ENCODE measurements at regions not wholly inside any gene's neighbourhood (a gene's known extent, or its start where the extent isn't known, plus 50 kb on each side); places are given as distances from the start of the nearest gene placed in this dataset.

GRCh38 chr13:67696775-67697174 is 466.6 kb upstream of the PCDH9 start:
- no peak for DNase-seq (ENCODE audit: low spot score)

DNA sequence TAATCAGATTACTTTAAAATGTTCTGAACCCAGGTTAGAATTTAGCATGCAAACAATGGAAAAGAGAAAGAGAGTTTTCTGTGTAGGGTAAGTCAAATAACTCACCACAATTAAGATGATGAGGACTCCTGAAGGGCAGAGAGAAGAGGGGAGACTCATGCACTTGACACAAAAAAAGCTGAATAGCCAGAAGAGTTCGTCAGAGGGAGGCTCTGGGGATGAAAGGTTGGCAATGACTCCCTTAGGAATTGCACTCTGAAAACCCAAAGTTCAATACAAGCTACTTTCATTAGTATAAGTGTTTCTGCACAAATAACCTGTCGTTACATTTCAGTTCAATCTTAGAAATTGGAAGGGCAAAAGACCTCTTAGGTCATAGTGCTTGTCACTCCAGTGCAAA is 434.4 kb upstream of the PCDH9 start:
- no peak for DNase-seq (ENCODE audit: low spot score)

- DNase-seq (ENCODE audit: low spot score), result no peak
Observed at GRCh38 chr13:67662997-67663396, 432.9 kb upstream of the PCDH9 start.

- DNase-seq (ENCODE audit: low spot score), result no peak
Observed at GRCh38 chr13:67652887-67653286, 422.8 kb upstream of the PCDH9 start.

DNA sequence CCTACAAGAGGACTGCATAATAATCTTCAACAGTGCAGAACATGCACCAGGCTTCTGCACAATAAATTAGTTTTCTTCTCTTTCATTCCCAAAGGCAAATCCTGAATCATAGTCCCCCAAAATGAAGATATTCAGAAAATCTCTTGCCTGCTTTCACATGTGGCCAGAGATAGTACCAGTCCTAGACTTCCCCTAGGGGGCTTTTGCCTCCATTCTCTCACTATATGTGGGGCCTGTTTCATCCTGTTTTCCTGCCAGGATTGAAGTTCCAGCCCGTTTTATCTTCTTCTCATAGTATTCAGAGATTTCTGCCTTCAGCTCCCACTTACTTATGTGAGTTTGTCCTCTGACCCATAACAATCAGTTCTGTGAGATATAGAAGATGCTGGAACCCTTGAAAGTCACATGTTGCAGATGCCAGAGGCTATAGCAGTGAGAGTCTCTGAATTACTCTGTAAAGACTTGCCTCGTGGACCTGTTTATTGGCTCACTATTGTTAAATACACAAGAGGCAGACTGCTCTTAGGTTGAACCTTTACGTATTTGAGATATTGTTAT is 421.9 kb upstream of the PCDH9 start:
- no peak for DNase-seq (ENCODE audit: low spot score)

DNA sequence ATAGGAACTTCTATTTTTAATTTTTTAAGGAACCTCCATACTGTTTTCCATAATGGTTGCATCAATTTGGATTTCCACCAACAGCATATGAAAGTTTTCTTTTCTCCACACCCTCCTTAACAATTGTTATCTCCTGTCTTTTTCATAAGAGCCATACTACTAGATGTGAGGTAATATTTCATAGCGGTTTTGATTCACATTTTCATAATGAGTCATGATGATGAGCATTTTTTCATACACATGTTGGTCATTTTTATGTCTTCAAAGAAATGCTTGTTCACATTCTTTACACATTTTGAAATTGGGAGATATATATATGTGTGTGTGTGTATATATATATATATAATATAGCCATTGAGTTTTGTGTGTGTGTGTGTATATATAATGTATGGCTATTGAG is 420.3 kb upstream of the PCDH9 start:
- no peak for DNase-seq (ENCODE audit: low spot score)

DNA sequence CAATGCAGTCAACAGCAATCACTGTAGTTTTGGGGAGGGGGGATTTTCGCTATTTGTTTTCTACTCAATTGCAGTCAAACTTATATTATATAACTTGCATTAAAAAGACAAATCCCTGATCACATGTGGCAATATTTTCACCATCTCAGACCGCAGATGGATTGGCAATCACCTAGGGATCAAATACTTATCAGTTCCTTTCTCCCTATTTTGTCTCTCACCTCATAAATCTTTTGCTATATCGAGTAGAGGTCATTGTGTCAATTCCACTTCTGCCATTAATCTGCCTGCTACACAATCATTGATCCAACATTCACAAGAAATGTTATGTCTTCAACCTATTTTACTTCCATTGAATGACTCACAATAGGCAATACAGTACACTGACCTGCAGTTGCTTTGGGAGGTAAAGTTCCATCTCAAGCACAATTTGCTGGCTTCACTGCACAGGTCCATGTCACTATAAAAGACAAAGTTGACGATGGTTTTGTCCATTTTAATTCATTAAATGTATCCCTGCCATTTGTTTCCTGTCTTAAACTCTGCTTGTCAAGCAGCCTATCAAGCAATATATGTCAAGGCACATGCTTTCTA is 415.8 kb upstream of the PCDH9 start:
- no peak for DNase-seq (ENCODE audit: low spot score)

DNA sequence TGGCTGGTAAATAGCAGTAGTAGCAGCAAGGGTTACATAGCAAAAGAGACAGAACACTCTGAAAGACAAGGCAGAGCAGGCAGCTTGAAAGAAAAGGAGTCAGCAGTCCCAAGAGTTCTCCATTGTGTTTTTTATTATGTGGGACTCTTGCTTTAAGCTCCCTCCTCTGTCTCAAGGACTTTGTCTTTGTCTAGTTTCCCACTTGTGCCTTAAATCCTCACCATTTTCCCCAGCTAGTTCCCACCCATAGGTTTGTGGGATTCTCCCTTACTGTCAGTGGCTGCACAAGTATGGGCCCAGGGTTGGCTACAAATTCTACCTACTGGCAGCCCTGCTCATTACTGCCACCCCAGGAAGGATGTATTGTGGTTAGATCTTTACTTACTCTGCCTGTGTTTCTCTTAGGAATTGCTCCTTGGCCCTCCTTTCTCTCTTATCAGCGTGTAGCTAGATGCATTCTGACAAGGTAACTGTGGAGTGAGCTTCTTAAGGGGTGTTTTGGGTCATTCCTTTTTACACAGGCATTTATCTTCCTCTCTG is 413.4 kb upstream of the PCDH9 start:
- no peak for DNase-seq (ENCODE audit: low spot score)

DNA sequence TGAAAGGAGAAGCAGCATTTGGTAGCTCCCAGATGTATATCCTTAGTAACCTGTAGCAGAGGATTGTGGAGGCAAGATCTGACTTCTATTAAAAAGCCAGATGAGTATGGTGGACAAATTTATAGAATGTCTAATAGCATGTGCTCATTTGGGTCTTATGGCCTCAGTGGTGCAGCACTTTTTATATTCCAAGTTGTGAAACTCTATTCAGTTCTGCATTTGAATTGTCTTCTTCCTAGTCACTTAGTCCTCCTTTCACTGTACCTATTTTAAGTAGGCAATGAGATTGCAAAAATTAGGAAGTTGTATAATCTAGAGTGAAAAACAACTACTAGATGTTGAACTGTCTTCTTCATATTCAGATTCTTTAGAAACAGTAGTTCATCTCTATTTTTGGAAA is 412.5 kb upstream of the PCDH9 start:
- DNase-seq (ENCODE audit: low spot score), result no peak

DNA sequence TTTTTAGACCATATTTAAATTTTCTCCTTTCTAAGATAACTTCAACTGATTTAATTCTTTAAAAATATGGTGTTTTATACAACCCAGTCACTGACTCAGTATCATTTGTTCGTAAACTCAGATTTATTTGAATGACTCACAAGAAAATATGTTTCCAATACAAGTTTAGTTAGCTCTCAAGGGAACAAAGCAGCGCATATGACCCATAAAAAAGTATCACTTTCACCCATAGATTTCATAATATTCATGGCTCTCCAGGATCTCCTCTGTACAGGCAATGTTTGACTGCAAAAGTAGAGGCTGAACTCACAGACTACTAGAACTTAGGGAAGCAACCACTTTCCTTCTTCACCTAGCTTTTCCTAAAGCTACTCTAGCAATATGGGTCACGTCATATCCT is 405.6 kb upstream of the PCDH9 start:
- DNase-seq (ENCODE audit: low spot score), result no peak

GRCh38 chr13:67632590-67632989 is 402.5 kb upstream of the PCDH9 start:
- no peak for DNase-seq (ENCODE audit: low spot score)

DNA sequence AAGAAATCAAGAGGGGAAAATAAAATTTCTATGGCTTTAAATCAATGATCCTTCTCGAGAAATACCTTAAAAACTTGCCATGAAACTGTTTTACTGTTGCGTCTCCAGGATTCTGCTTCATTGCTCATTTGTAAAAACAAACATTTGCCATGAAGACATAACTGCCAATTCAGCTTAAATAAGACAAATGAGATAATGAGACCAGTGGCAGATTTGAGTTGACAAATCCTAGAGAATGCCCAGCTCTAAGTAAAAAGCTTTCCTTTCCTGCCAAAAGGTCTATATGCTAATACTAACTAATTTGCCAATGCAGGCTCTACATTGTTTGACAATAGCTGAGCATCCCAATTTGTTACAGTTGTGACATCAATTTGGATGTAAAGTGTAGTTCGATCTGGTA is 400.5 kb upstream of the PCDH9 start:
- DNase-seq (ENCODE audit: low spot score), result no peak

- no peak for DNase-seq (ENCODE audit: low spot score)
Observed at GRCh38 chr13:67623630-67624029, 393.5 kb upstream of the PCDH9 start.

DNA sequence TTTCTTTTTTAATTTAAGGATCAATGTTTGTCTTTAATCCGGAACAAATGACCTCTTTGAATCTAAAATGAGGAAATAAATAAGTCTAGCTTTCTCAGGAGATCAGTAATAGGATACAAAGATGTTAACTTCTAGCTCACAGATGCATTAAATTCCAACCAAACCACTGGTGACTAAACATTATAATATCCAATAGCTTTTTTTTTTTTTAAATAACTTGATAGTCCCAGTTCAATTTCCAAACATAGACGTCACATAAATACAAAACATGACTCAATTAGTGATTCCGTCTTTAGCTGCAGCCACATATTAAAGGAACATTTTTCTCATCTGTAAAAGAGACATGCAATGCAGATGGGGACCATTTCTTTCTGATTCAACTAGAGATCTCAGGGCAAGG is 390.5 kb upstream of the PCDH9 start:
- no peak for DNase-seq (ENCODE audit: low spot score)

DNA sequence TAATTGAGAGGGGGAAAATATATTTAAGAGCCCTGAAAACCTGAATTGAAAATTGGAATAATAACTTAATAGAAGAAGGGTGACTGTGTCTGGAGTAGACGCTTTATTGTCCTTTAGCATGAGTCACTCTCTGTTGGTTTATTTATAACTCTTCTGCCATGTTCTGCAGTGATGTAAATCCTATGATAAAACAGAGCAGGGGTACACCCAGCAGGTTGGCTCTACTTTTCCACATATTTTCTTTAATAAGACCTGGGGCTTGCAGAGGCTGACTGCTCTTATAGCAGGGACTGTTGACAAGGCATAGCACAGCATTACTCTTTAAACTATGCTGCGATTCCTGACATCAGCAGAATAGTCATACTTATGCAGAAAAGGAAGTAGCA is 389.9 kb upstream of the PCDH9 start:
- no peak for DNase-seq (ENCODE audit: low spot score)

- no peak for DNase-seq (ENCODE audit: low spot score)
Observed at GRCh38 chr13:67619351-67619994, 389.3 kb upstream of the PCDH9 start.

GRCh38 chr13:67614579-67614978 is 384.4 kb upstream of the PCDH9 start:
- DNase-seq (ENCODE audit: low spot score), result no peak

DNA sequence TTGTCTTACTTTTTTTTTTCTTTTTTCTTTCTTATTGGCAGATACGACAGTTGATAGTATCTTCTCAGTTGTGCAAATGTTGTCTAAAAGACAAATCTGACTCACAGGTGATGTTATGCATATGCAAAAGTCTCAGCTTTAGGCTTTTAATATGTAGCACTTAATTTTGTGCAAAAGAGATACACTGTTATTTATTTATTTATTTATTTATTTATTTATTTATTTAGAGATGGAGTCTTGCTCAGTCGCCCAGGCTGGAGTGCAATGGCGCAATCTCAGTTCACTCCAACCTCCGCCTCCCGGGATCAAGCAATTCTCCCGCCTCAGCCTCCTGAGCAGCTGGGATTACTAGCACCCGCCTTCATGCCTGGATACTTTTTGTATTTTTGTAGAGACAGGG is 383.9 kb upstream of the PCDH9 start:
- DNase-seq (ENCODE audit: low spot score), result no peak

DNA sequence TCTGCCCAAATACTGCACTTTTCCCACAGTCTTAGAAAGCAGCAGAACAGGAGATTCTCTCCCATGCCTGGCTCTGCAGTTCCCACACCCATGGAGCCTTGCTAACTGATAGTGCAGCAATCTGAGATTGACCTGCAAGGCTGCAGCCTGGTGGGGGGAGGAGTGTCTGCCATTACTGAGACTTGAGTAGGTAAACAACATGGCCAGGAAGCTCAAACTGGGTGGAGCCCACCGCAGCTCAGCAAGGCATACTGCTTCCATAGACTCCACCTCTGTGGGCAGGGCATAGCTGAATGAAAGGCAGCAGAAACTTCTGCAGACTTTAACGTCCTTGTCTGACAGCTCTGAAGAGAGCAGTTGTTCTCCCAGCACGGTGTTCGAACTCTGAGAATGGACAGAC is 358.5 kb upstream of the PCDH9 start:
- no peak for DNase-seq (ENCODE audit: low spot score)

DNA sequence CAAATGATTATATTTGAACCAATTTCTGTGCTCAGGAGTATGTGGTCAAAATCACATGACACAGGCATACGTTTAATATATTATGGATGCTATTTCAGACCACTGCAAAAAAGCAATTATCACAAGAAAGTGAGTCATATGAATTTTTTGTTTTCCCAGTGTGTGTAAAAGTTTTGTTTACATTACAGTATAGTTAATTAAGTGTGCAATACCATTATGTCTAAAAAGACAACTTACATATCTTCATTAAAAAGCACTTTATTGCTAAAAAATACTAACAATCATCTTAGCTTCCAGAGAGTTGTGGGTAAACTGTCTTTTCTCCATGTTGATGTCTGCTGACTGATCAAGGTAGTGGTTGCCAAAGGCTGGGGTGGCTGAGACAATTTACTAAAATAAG is 347.2 kb upstream of the PCDH9 start:
- DNase-seq (ENCODE audit: low spot score), result no peak

DNA sequence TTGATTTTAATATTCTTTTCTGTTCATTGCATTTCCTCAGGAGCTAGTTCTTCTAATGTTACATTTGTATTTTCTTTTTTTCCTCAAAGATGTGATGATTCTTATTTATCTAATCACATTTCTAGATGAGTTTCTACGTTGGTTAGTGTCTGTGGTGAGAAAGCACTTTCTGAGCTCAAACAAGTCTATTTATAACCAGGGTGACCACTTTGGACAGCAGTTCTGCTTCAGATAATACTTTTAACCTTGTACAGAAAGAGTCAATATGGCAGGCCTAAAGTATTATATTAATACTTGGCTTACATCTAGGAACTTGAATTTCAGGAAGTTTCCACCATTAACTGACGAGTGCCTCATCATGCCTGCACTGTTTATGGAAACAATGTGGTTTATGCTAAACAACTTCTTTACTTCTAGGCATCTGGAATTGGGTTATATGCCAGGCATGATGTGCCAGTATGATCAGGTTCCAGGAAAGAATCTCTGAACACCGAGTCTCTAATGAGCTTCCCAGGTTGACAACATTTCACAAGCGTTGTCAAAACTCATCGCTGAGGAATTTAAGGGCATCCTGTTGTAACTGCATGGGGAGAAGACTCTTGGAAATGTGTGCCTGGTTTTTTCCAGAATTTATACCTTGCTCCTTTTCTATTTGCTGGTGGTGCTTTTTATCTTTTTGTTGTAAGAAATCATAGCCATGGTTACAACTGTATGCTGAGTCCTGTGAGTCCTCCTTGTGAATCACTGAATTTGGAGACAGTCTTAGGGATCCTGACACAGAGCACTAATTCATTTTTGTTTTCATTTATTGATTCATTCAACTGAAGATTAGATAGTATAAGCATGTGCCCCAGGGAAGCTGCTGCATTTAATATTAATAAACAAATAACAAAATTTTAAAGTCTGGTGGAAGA is 344.4 kb upstream of the PCDH9 start:
- DNase-seq (ENCODE audit: low spot score), result no peak

- DNase-seq (ENCODE audit: low spot score), result no peak
Observed at GRCh38 chr13:67568205-67568604, 338.1 kb upstream of the PCDH9 start.

Measured in GM03348 (cell line).